Endothelial cell of umbilical vein (primary cell): ENCODE measurements at regions not wholly inside any gene's neighbourhood (a gene's known extent, or its start where the extent isn't known, plus 50 kb on each side); places are given as distances from the start of the nearest gene placed in this dataset.

Experiments
- BruUV-seq: library from RNA; stranded (reverse); fragments of 400-500 nt; replicated peaks from 2 replicates; lab custom pipeline; 2021; lab: Mats Ljungman, UMichigan
- CTCF ChIA-PET: fragments of 300-600, 350-600 bp; sonication (Branson Sonifier 250); formaldehyde crosslinking; loops from one replicate; lab custom pipeline; 2021; ENCODE audit warnings: antibody characterized with exemption, inconsistent platforms; lab: Charles Lee
- POLR2A ChIA-PET: fragments of 300-600, 350-600 bp; sonication (Branson Sonifier 250); formaldehyde crosslinking; loops from one replicate; lab custom pipeline; 2021; ENCODE audit warnings: antibody characterized with exemption, inconsistent platforms; lab: Charles Lee
- DNase-seq: peaks from one replicate; pipeline ENCODE4 v3.0.0-alpha.2; 2011; ENCODE audit warnings: low read depth, low spot score
- FAIRE-seq: peaks from 2 replicates; lab custom pipeline; 2011; peaks lifted over from hg19 to GRCh38; lab: Jason Lieb, UNC
- H2AFZ ChIP-seq: 2 replicates; pipeline ENCODE4 v1.6.0; 2012; ENCODE audit warnings: low read depth, low read length, control low read depth, inconsistent platforms
- H3K27ac ChIP-seq: 2 replicates; pipeline ENCODE4 v1.5.1; 2011; ENCODE audit warnings: low read depth, mild to moderate bottlenecking, control low read depth, low read length, moderate library complexity; ENCODE audit not compliant: insufficient read depth
- H3K27me3 ChIP-seq, 2 experiments: 2 replicates each; pipeline versions ENCODE4 v1.6.0 to v1.6.1; 2011; ENCODE audit warnings: low read length in 2 of 2, mixed read lengths in 1 of 2; ENCODE audit not compliant: control insufficient read depth in 2 of 2, insufficient read depth in 2 of 2
- H3K36me3 ChIP-seq, 2 experiments: 2 replicates in 1 of 2; 3 replicates in 1 of 2; pipeline ENCODE4 v1.5.1; 2011; ENCODE audit warnings: low read length in 2 of 2, mild to moderate bottlenecking in 1 of 2, moderate library complexity in 1 of 2; ENCODE audit not compliant: control insufficient read depth in 2 of 2, insufficient read depth in 2 of 2; ENCODE audit errors: extremely low read depth in 1 of 2
- H3K4me1 ChIP-seq: 3 replicates; pipeline ENCODE4 v1.5.1; 2011; ENCODE audit warnings: mild to moderate bottlenecking, low read length; ENCODE audit not compliant: control insufficient read depth, insufficient read depth; ENCODE audit errors: extremely low read depth
- H3K4me2 ChIP-seq: 2 replicates; pipeline ENCODE4 v1.6.1; 2011; ENCODE audit warnings: low read length, control low read depth, mixed read lengths; ENCODE audit not compliant: insufficient read depth
- H3K4me3 ChIP-seq, 3 experiments: fragments of 200-600 bp in 1 of 3; sonication (generic), shearing (Covaris generic) in 1 of 3; replicated peaks in 1 of 3; 2 replicates each; pipeline ENCODE4 v1.5.1; 2011 to 2016; ENCODE audit warnings: control low read depth in 3 of 3, low read length in 3 of 3, mild to moderate bottlenecking in 2 of 3, inconsistent platforms in 1 of 3, low read depth in 1 of 3, moderate library complexity in 1 of 3; ENCODE audit not compliant: insufficient read depth in 1 of 3
- H3K79me2 ChIP-seq: 2 replicates; pipeline ENCODE4 v1.6.0; 2012; ENCODE audit warnings: low read length, inconsistent platforms; ENCODE audit not compliant: control insufficient read depth, insufficient read depth
- H3K9ac ChIP-seq: replicated peaks from 2 replicates; pipeline ENCODE3; 2011; ENCODE audit warnings: low read length, control low read depth; ENCODE audit not compliant: insufficient read depth; ENCODE audit errors: extremely low read depth
- H3K9me1 ChIP-seq: replicated peaks from 3 replicates; pipeline ENCODE4 v1.6.0; 2011; ENCODE audit warnings: mild to moderate bottlenecking, low read length; ENCODE audit not compliant: control insufficient read depth, insufficient read depth; ENCODE audit errors: extremely low read depth
- H3K9me3 ChIP-seq: replicated peaks from 2 replicates; pipeline ENCODE4 v1.5.1; 2012; ENCODE audit warnings: low read length, inconsistent platforms; ENCODE audit not compliant: control insufficient read depth, insufficient read depth
- H4K20me1 ChIP-seq: replicated peaks from 2 replicates; pipeline ENCODE3; 2011; ENCODE audit warnings: mild to moderate bottlenecking, low read length; ENCODE audit not compliant: control insufficient read depth, insufficient read depth; ENCODE audit errors: extremely low read depth
- CTCF ChIP-seq, 2 donors: IDR thresholded peaks; 1 replicate in 1 of 2; 2 replicates in 1 of 2; pipeline ENCODE4 v1.5.1; 2011; ENCODE audit warnings: low read length in 2 of 2, mild to moderate bottlenecking in 2 of 2, moderate library complexity in 2 of 2, control low read depth in 1 of 2, inconsistent platforms in 1 of 2, low read depth in 1 of 2; ENCODE audit not compliant: insufficient read depth in 1 of 2; ENCODE audit errors: extremely low read depth in 1 of 2
- EZH2 ChIP-seq: IDR thresholded peaks from 2 replicates; pipeline ENCODE4 v1.6.1; 2012; ENCODE audit warnings: borderline replicate concordance, low read depth, mild to moderate bottlenecking, moderate library complexity, low read length, inconsistent platforms; ENCODE audit not compliant: severe bottlenecking
- JUN ChIP-seq: IDR thresholded peaks from 2 replicates; pipeline ENCODE4 v1.6.1; 2011; ENCODE audit warnings: borderline replicate concordance, low read depth; ENCODE audit not compliant: insufficient read length, insufficient read depth
- MAX ChIP-seq: IDR thresholded peaks from 2 replicates; pipeline ENCODE4 v1.6.1; 2011; ENCODE audit not compliant: insufficient read depth, insufficient read length
- POLR2A ChIP-seq: IDR thresholded peaks from 2 replicates; pipeline ENCODE4 v1.6.1; 2012; ENCODE audit warnings: low read depth, mild to moderate bottlenecking, control low read depth, low read length
- POLR2AphosphoS5 ChIP-seq: IDR thresholded peaks from 2 replicates; pipeline ENCODE4 v1.6.1; 2012; ENCODE audit warnings: low read depth, mild to moderate bottlenecking, control low read depth, low read length, moderate library complexity; ENCODE audit not compliant: insufficient read depth
- dilution Hi-C: fragments of 300-500 bp; cut with MboI; formaldehyde crosslinking; loops from one replicate; pipeline ENCODE4 v1.15.0; 2019; ENCODE audit warnings: low sequenced_read_pairs; ENCODE audit not compliant: extremely low pct_ligation_motif_present
- intact Hi-C: fragments of 100-400 bp; cut with micrococcal nuclease; formaldehyde crosslinking; loops from one replicate; pipeline ENCODE4 v1.10.0; 2022

GRCh38 chr15:70410371-70410985, 312.8 kb upstream of the TLE3 start:
- FAIRE-seq (no peak), DNase-seq (no peak)
- no peak for TF ChIP-seq POLR2AphosphoS5
- Histone ChIP-seq H3K36me3 (no peaks in the 10 kb centered on the region), H3K4me2 (no peak overlapping the region), H3K79me2 (no peaks in the 10 kb centered on the region), H3K4me1 (no peaks in the 10 kb centered on the region), H3K9me1 (no peaks in the 10 kb centered on the region), H3K4me3 (no peak overlapping the region), H2AFZ (no peak overlapping the region), H3K9me3 (no peaks in the 10 kb centered on the region), H3K27me3 (no peaks in the 10 kb centered on the region), H3K27ac (no peak overlapping the region), H4K20me1 (no peaks in the 10 kb centered on the region), H3K9ac (no peak overlapping the region)
- POLR2A ChIA-PET, result no interaction called here
- dilution Hi-C loops, result no loop called here
- intact Hi-C loops, result no loop called here
- CTCF ChIA-PET, result no interaction called here
- BruUV-seq, result no TSS peak

DNA sequence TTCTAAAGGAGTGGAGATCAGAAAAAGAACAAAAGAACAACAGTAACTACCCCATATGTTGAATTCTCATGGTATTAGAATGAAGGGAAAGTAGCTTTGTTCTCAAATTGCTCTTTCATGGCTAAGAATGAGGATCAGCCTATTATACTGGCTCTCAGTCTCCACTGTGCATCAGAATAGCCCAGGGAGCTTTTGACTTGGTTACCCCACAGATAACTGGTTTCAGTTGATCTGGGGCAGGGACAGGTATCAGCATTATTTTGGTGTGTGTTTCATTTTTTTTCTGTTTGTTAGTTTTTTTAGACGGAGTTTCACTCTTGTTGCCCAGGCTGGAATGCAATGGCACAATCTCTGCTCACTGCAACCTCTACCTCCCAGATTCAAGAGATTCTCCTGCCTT, 311.7 kb upstream of the TLE3 start:
- no peaks in the 10 kb centered on the region for H3K4me1 ChIP-seq
- H3K27me3 ChIP-seq, result no peaks in the 10 kb centered on the region
- no peaks in the 10 kb centered on the region for H3K79me2 ChIP-seq
- DNase-seq, result no peak
- no peak for FAIRE-seq
- H2AFZ ChIP-seq, result no peak overlapping the region
- H3K4me3 ChIP-seq, result no peak overlapping the region
- H3K4me2 ChIP-seq, result no peak overlapping the region
- ChIA-PET POLR2A (no interaction called here), CTCF (no interaction called here)
- no peak overlapping the region for H3K9ac ChIP-seq
- intact Hi-C loops, result no loop called here
- no peak overlapping the region for H3K27ac ChIP-seq
- dilution Hi-C loops, result no loop called here
- no peaks in the 10 kb centered on the region for H4K20me1 ChIP-seq
- H3K9me1 ChIP-seq, result no peaks in the 10 kb centered on the region
- no peaks in the 10 kb centered on the region for H3K36me3 ChIP-seq
- TF ChIP-seq POLR2AphosphoS5 (no peak), POLR2A (no peak), JUN (no peak), MAX (no peak), EZH2 (no peak), CTCF (IDR thresholded peaks at IDR 0.05; ENCODE audit: extremely low read depth in 1 of 2, insufficient read depth in 1 of 2, low read depth in 1 of 2, low read length in 2 of 2) (no peak)
- no TSS peak for BruUV-seq
- H3K9me3 ChIP-seq, result no peaks in the 10 kb centered on the region
